Gastroesophageal sphincter (tissue), 4 donors: ENCODE measurements at regions not wholly inside any gene's neighbourhood (a gene's known extent, or its start where the extent isn't known, plus 50 kb on each side); places are given as distances from the start of the nearest gene placed in this dataset.

Experiments
- ATAC-seq: fragments of 150-250 bp; one replicate; pipeline ENCODE4 v1.9.1; 2016; ENCODE audit warnings: mild to moderate bottlenecking, moderate library complexity
- H3K27ac ChIP-seq, 4 donors: fragments of 200-600 bp; sonication (generic) in 3 of 4; 1 replicate in 3 of 4; 2 replicates in 1 of 4; pipeline ENCODE4 v1.5.1; 2016 to 2019
- H3K27me3 ChIP-seq: fragments of 200-600 bp; sonication (generic); one replicate; pipeline ENCODE4 v1.5.1; 2019
- H3K36me3 ChIP-seq, 2 donors: fragments of 200-600 bp; sonication (generic); one replicate each; pipeline ENCODE4 v1.5.1; 2019; ENCODE audit warnings: control low read depth in 1 of 2
- H3K4me1 ChIP-seq, 3 donors: fragments of 200-600 bp; sonication (generic); 1 replicate in 2 of 3; 2 replicates in 1 of 3; pipeline ENCODE4 v1.5.1; 2016 to 2019; ENCODE audit warnings: control low read depth in 2 of 3
- H3K4me3 ChIP-seq, 2 donors: fragments of 200-600 bp; sonication (generic); one replicate each; pipeline ENCODE4 v1.5.1; 2019; ENCODE audit warnings: mild to moderate bottlenecking in 1 of 2, moderate library complexity in 1 of 2
- H3K9me3 ChIP-seq, 3 donors: fragments of 200-600 bp; sonication (generic); one replicate each; pipeline ENCODE4 v1.5.1; 2017 to 2019; ENCODE audit warnings: control low read depth in 2 of 3
- CTCF ChIP-seq, 4 experiments: fragments of 200-600 bp in 2 of 4; fragments of 450-650 bp in 2 of 4; sonication (generic) in 1 of 4; IDR thresholded peaks; one replicate each; pipeline ENCODE4 v1.5.1; 2017 to 2019; ENCODE audit warnings: antibody characterized with exemption in 4 of 4, mild to moderate bottlenecking in 2 of 4, moderate library complexity in 2 of 4
- EP300 ChIP-seq: sonication (generic); formaldehyde crosslinking; IDR thresholded peaks from one replicate; pipeline ENCODE4 v1.6.1; 2017; ENCODE audit warnings: antibody characterized with exemption, mild to moderate bottlenecking
- POLR2A ChIP-seq, 2 donors: fragments of 450-650 bp; IDR thresholded peaks; one replicate each; pipeline ENCODE4 v1.6.1; 2017; ENCODE audit warnings: antibody characterized with exemption in 2 of 2, mild to moderate bottlenecking in 2 of 2, moderate library complexity in 1 of 2
- POLR2AphosphoS5 ChIP-seq: sonication (generic); formaldehyde crosslinking; IDR thresholded peaks from one replicate; pipeline ENCODE4 v1.6.1; 2017; ENCODE audit warnings: antibody characterized with exemption
- WGBS, 2 donors: methylation state at CpG; one replicate each; pipeline ENCODE4 v1.1.5; 2018; ENCODE audit warnings: low coverage in 1 of 2; 5-methylcytosine and 5-hydroxymethylcytosine counted together

- no peak for ATAC-seq
- no peaks in the 10 kb centered on the region for H3K27me3 ChIP-seq
- peaks cover 0 to 97% (median 5%) of the 10 kb centered on the region in 3 donors for H3K9me3 ChIP-seq
- no peak overlapping the region for H3K4me3 ChIP-seq
- WGBS, 2 donors: 88 to 94% methylated on average over 3 to 10 of the region's 12 CpGs
- TF ChIP-seq EP300 (no peak), POLR2AphosphoS5 (no peak), CTCF (IDR thresholded peaks at IDR 0.05) (no peak), POLR2A (IDR thresholded peaks at IDR 0.05) (no peak)
- peaks cover 4 to 100% of the 10 kb centered on the region in 2 donors for H3K36me3 ChIP-seq
- H3K4me1 ChIP-seq: no peaks in the 10 kb centered on the region
- H3K27ac ChIP-seq: no peak overlapping the region
Observed at GRCh38 chr15:25091421-25092158, 136.8 kb downstream of the SNRPN start.

- Histone ChIP-seq H3K27me3 (no peaks in the 10 kb centered on the region), H3K9me3 (peaks cover 0 to 97% (median 3%) of the 10 kb centered on the region in 3 donors), H3K4me1 (no peaks in the 10 kb centered on the region), H3K4me3 (no peak overlapping the region), H3K36me3 (peaks cover 8 to 100% of the 10 kb centered on the region in 2 donors), H3K27ac (no peak overlapping the region)
- TF ChIP-seq CTCF (IDR thresholded peaks at IDR 0.05) (no peak), EP300 (no peak), POLR2AphosphoS5 (no peak), POLR2A (IDR thresholded peaks at IDR 0.05) (no peak)
- no peak for ATAC-seq
- WGBS, 2 donors: 73 to 100% methylated on average over 1 to 2 of the region's 2 CpGs
Observed at GRCh38 chr15:25092661-25093060, 137.9 kb downstream of the SNRPN start.

GRCh38 chr15:25093455-25094029, 138.8 kb downstream of the SNRPN start:
- WGBS, 2 donors: 72 to 77% methylated on average over 2 to 4 of the region's 4 CpGs
- peaks cover 10 to 100% of the 10 kb centered on the region in 2 donors for H3K36me3 ChIP-seq

GRCh38 chr15:25094066-25094465, 139.3 kb downstream of the SNRPN start:
- WGBS, 2 donors: 88% methylated on average over 5 of the region's 5 CpGs; no CpG with 5 or more reads in 1 of the 2 donors
- TF ChIP-seq POLR2AphosphoS5 (no peak), CTCF (IDR thresholded peaks at IDR 0.05) (no peak), EP300 (no peak), POLR2A (IDR thresholded peaks at IDR 0.05) (no peak)
- ATAC-seq: no peak

More at GRCh38 chr15:25093455-25094029, 138.8 kb downstream of the SNRPN start:
- Histone ChIP-seq H3K27ac (no peak overlapping the region), H3K4me3 (no peak overlapping the region), H3K4me1 (no peaks in the 10 kb centered on the region), H3K9me3 (peaks cover 0 to 97% (median 0%) of the 10 kb centered on the region in 3 donors), H3K27me3 (no peaks in the 10 kb centered on the region)
- TF ChIP-seq EP300 (no peak), POLR2AphosphoS5 (no peak), POLR2A (IDR thresholded peaks at IDR 0.05) (no peak), CTCF (IDR thresholded peaks at IDR 0.05) (no peak)
- no peak for ATAC-seq

More at GRCh38 chr15:25094066-25094465, 139.3 kb downstream of the SNRPN start:
- no peaks in the 10 kb centered on the region for H3K4me1 ChIP-seq
- no peak overlapping the region for H3K4me3 ChIP-seq
- peaks cover 0 to 97% (median 0%) of the 10 kb centered on the region in 3 donors for H3K9me3 ChIP-seq
- H3K36me3 ChIP-seq: peaks cover 10 to 100% of the 10 kb centered on the region in 2 donors
- H3K27me3 ChIP-seq: no peaks in the 10 kb centered on the region
- no peak overlapping the region for H3K27ac ChIP-seq
